AG04450 (cell line): ENCODE measurements at regions not wholly inside any gene's neighbourhood (a gene's known extent, or its start where the extent isn't known, plus 50 kb on each side); places are given as distances from the start of the nearest gene placed in this dataset.

Experiments used
- CTCF ChIA-PET: fragments of 300-600, 350-600 bp; formaldehyde crosslinking; extraction: SDS; loops from one replicate; lab custom pipeline; 2022; ENCODE audit warnings: antibody characterized with exemption, inconsistent platforms; lab: Charles Lee
- POLR2A ChIA-PET: fragments of 350-600 bp; formaldehyde crosslinking; extraction: SDS; loops from one replicate; lab custom pipeline; 2021; ENCODE audit warnings: antibody characterized with exemption, inconsistent platforms; lab: Yijun Ruan, JAX
- DNase-seq: peaks from one replicate; pipeline ENCODE4 v3.0.0-alpha.2; 2011; ENCODE audit warnings: low read depth, low spot score
- H3K27ac ChIP-seq: one replicate; pipeline ENCODE4 v1.5.1; 2012; ENCODE audit warnings: low read depth, low read length, control low read depth
- H3K27me3 ChIP-seq: one replicate; pipeline ENCODE4 v1.6.0; 2012; ENCODE audit warnings: low read length; ENCODE audit not compliant: control insufficient read depth, insufficient read depth
- H3K4me3 ChIP-seq: 2 replicates; pipeline ENCODE4 v1.5.1; 2011; ENCODE audit warnings: mild to moderate bottlenecking, low read depth, low read length, control low read depth
- H3K9me3 ChIP-seq: 2 replicates; pipeline ENCODE4 v1.5.1; 2012; ENCODE audit warnings: low read length; ENCODE audit not compliant: control insufficient read depth, insufficient read depth
- TF ChIP-seq, protein P1 (sequence below): IDR thresholded peaks from 2 replicates; pipeline ENCODE4 v1.5.1; 2011; ENCODE audit warnings: low read depth, low read length, control low read depth, inconsistent platforms

DNA sequence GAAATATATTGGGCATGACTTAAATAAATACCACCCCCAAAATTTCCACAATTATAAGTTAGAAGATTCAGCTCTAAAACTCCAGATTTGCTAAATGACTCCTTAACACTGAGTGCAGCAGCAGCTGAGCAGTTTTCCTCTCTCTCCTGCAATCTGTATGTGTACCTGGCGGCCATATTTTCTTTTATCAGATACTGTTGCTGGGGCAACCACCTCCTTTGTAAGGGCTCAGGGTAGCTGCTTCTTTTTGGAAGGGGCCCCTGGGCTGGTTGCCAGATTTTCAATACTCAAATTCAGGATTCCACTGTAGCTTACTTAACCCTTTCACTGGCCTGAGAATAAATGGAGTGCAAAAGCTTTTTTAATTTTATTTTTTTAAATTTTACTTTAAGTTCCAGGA is 197.0 kb downstream of the TAF11L14 start:
- Histone ChIP-seq H3K4me3 (no peak overlapping the region), H3K27me3 (no peaks in the 10 kb centered on the region), H3K27ac (no peak overlapping the region), H3K9me3 (no peaks in the 10 kb centered on the region)
- CTCF ChIA-PET, result no interaction called here
- POLR2A ChIA-PET, result no interaction called here
- TF ChIP-seq, protein P1, sequence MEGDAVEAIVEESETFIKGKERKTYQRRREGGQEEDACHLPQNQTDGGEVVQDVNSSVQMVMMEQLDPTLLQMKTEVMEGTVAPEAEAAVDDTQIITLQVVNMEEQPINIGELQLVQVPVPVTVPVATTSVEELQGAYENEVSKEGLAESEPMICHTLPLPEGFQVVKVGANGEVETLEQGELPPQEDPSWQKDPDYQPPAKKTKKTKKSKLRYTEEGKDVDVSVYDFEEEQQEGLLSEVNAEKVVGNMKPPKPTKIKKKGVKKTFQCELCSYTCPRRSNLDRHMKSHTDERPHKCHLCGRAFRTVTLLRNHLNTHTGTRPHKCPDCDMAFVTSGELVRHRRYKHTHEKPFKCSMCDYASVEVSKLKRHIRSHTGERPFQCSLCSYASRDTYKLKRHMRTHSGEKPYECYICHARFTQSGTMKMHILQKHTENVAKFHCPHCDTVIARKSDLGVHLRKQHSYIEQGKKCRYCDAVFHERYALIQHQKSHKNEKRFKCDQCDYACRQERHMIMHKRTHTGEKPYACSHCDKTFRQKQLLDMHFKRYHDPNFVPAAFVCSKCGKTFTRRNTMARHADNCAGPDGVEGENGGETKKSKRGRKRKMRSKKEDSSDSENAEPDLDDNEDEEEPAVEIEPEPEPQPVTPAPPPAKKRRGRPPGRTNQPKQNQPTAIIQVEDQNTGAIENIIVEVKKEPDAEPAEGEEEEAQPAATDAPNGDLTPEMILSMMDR, result no peak
- no peak for DNase-seq

DNA sequence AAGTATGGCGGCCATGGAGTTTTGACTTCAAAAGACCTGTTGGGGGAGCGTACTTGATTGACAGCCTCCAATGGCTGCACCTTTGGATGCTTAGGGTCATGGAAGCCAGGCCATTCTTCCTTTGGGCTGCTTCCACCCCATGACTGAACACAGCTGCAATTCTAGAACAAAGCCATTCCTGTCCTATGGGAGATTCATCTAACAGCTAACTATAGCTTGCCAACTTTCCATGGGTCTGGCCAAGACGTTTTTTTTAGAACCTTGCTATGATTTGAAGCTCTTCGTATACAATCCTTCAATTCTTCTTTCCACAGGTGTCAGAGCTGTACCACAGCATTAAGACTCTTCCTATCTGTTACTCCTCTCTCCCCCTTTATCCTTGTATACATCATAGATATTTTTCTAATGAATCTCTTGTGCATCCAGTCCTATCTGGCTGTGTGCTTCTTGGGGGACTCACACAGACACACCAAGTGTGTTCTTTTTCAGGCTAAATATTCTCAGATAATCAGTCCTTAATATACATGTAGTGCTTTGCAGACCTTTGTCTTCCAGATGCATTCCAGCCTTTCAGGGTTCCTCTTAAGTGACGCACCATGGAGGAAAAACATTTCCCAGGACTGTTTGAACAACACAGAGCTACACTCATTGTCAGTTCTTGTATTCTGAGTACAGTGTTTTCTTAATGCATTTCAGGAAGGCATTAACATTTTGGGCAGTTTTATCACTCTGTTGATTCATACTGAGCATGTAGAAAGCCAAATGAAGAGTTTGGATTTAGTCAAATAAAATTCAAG is 198.9 kb downstream of the TAF11L14 start:
- no peaks in the 10 kb centered on the region for H3K27me3 ChIP-seq
- ChIA-PET POLR2A (no interaction called here), CTCF (no interaction called here)
- no peaks in the 10 kb centered on the region for H3K9me3 ChIP-seq
- H3K4me3 ChIP-seq, result no peak overlapping the region
- DNase-seq, result no peak
- H3K27ac ChIP-seq, result no peak overlapping the region
- TF ChIP-seq, protein P1, result no peak

DNA sequence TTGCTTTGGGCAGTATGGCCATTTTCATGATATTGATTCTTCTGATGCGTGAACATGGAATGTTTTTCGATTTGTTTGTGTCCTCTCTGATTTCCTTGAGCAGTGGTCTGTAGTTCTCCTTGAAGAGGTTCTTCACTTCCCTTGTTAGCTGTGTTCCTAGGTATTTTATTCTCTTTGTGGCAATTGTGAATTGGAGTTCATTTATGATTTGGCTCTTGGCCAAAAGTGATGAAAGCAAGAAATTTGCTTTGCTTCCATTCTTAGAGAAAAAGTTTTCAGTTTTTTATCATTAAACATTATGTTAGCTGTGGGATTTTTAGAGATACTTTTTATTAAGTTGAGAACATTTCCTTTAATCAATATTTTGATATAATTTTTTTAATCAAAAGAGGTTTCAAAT is 203.5 kb downstream of the TAF11L14 start:
- H3K27ac ChIP-seq, result no peak overlapping the region
- no peak overlapping the region for H3K4me3 ChIP-seq
- CTCF ChIA-PET, result no interaction called here
- POLR2A ChIA-PET, result no interaction called here
- no peaks in the 10 kb centered on the region for H3K9me3 ChIP-seq
- TF ChIP-seq, protein P1, result no peak
- no peak for DNase-seq
- H3K27me3 ChIP-seq, result no peaks in the 10 kb centered on the region

DNA sequence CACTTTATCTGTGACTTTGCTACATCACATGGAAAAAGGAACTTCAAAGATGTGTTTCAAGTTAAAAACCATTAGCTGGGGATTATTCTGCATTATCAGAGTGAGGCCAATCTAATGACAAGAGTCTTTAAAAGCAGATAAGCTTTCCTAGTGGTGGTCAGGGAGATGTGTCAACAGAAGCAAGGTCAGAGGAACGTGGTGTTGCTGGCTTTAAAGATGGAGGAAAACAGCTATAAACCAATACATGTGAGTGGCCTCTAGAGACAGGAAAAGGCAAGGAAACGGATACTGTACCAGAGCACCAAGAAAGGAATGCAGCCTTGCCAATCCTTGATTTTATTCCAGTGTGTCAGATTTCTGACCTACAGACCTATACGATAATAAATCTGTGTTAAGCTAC is 204.2 kb downstream of the TAF11L14 start:
- Histone ChIP-seq H3K9me3 (no peaks in the 10 kb centered on the region), H3K4me3 (no peak overlapping the region), H3K27ac (no peak overlapping the region), H3K27me3 (no peaks in the 10 kb centered on the region)
- ChIA-PET POLR2A (no interaction called here), CTCF (interaction anchor here (1.0 kb wide), 1 partner anchor 622 kb away, joined by 3 read pairs; no protein-coding TSS in a partner anchor)
- DNase-seq, result no peak
- TF ChIP-seq, protein P1, result no peak

DNA sequence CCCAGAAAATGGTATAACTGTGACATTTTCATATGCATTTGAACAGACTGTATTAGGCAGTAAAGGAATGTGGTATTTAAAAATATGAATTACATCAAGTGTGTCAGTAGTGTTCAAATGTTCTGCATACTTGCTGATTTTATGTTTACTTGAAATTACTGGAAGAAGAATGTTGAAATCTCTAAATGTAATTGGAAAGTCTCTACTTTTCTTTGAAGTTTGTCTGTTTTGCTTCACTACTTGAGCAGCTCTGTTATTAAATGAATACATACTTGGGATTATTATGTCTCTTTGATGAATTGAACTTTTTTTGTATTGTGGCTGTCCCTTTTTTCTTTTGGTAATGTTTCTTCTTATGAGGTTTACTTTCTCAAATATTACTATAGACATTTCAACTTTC is 205.6 kb downstream of the TAF11L14 start:
- CTCF ChIA-PET, result no interaction called here
- Histone ChIP-seq H3K27me3 (no peaks in the 10 kb centered on the region), H3K27ac (no peak overlapping the region), H3K9me3 (no peaks in the 10 kb centered on the region; the same call in 1 of the 2 replicates), H3K4me3 (no peak overlapping the region)
- no peak for DNase-seq
- POLR2A ChIA-PET, result no interaction called here
- TF ChIP-seq, protein P1, result no peak
